ENCODE measurements at regions not wholly inside any gene's neighbourhood (a gene's known extent, or its start where the extent isn't known, plus 50 kb on each side); places are given as distances from the start of the nearest gene placed in this dataset.

DNA sequence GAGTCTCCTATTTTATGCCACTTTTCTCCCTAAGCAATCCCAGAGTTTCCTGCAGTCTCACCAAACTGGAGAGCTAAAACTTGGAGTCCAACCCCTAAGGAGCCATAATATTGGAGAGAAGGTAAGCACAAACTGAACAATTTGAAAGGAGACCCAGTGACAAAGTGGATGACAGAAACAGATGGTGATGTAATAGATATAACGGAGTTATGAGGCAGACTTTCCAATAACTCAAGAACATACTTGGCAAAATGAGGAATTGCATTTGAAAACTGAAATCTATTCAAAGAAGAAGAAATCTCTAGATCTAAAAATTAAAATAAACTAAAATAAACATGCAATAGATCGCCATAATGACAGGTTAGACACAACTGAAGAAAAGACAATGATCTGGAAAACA, 200.9 kb upstream of the MIR17HG start:
- H3K27ac ChIP-seq, result no peak overlapping the region
- POLR2A ChIA-PET (ENCODE audit: unreplicated experiment), result no interaction called here
- peaks cover 12% of the 10 kb centered on the region for H3K4me1 ChIP-seq (replicated peaks; ENCODE audit: insufficient read depth)
- no peak overlapping the region for H2AFZ ChIP-seq
- CTCF ChIA-PET, result no interaction called here
- H3K9me2 ChIP-seq (ENCODE audit: insufficient read depth), result no peaks in the 10 kb centered on the region
- no TSS peak for BruUV-seq (replicated peaks)
- no peak for TF ChIP-seq EZH2 (IDR thresholded peaks at IDR 0.05; ENCODE audit: low read depth)
- TF ChIP-seq, protein P1, sequence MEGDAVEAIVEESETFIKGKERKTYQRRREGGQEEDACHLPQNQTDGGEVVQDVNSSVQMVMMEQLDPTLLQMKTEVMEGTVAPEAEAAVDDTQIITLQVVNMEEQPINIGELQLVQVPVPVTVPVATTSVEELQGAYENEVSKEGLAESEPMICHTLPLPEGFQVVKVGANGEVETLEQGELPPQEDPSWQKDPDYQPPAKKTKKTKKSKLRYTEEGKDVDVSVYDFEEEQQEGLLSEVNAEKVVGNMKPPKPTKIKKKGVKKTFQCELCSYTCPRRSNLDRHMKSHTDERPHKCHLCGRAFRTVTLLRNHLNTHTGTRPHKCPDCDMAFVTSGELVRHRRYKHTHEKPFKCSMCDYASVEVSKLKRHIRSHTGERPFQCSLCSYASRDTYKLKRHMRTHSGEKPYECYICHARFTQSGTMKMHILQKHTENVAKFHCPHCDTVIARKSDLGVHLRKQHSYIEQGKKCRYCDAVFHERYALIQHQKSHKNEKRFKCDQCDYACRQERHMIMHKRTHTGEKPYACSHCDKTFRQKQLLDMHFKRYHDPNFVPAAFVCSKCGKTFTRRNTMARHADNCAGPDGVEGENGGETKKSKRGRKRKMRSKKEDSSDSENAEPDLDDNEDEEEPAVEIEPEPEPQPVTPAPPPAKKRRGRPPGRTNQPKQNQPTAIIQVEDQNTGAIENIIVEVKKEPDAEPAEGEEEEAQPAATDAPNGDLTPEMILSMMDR (conservative IDR thresholded peaks at IDR 0.05), result no peak
- intact Hi-C loops (cut with micrococcal nuclease; ENCODE audit: unreplicated experiment), result no loop called here
- H3K4me3 ChIP-seq, result no peak overlapping the region
- H3F3A ChIP-seq (ENCODE audit: insufficient read depth, low read depth), result no peaks in the 10 kb centered on the region
- DNase-seq, result no peak
- H3K36me3 ChIP-seq (ENCODE audit: low read depth), result no peaks in the 10 kb centered on the region
- H3K4me2 ChIP-seq, result no peak overlapping the region
- H3K9me3 ChIP-seq (ENCODE audit: insufficient read depth, low read depth), result no peaks in the 10 kb centered on the region
- no peaks in the 10 kb centered on the region; the same call in 1 of the 2 replicates for H4K20me1 ChIP-seq (ENCODE audit: insufficient read depth)
- H3K27me3 ChIP-seq (ENCODE audit: insufficient read depth, low read depth), result no peaks in the 10 kb centered on the region
- no peaks in the 10 kb centered on the region for H3K79me2 ChIP-seq (ENCODE audit: low read depth)

DNA sequence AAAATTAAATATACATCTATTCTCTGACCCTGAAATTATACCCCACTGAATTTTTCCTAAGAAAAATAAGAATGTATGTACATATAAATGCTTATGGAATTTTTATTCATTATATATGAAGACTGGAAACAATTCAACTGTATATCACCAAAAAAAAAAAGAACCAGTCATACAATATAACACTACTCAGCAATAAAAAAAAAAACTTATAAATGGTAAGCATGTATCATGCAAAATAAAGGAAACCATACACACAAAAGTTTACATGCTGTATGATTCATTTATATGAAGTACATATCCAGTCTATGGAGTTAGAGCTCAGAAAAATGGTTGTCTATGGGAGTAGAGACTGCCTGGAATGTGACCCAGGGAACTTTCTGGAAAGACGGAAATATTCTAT, 199.4 kb upstream of the MIR17HG start:
- Histone ChIP-seq H3K27ac (no peak overlapping the region), H3K4me1 (replicated peaks; ENCODE audit: insufficient read depth) (peaks cover 2% of the 10 kb centered on the region; the same call in 1 of the 2 replicates), H4K20me1 (ENCODE audit: insufficient read depth) (no peaks in the 10 kb centered on the region; the same call in 1 of the 2 replicates), H3K36me3 (ENCODE audit: low read depth) (no peaks in the 10 kb centered on the region), H3F3A (ENCODE audit: insufficient read depth, low read depth) (no peaks in the 10 kb centered on the region), H3K9me3 (ENCODE audit: insufficient read depth, low read depth) (no peaks in the 10 kb centered on the region), H3K9me2 (ENCODE audit: insufficient read depth) (no peaks in the 10 kb centered on the region), H3K4me3 (no peak overlapping the region), H2AFZ (no peak overlapping the region), H3K79me2 (ENCODE audit: low read depth) (no peaks in the 10 kb centered on the region), H3K27me3 (ENCODE audit: insufficient read depth, low read depth) (no peaks in the 10 kb centered on the region), H3K4me2 (no peak overlapping the region)
- no TSS peak for BruUV-seq (replicated peaks)
- intact Hi-C loops (cut with micrococcal nuclease; ENCODE audit: unreplicated experiment), result no loop called here
- DNase-seq, result no peak
- ChIA-PET POLR2A (ENCODE audit: unreplicated experiment) (no interaction called here), CTCF (no interaction called here)
- TF ChIP-seq, protein P1 (conservative IDR thresholded peaks at IDR 0.05), result no peak
- TF ChIP-seq EZH2 (IDR thresholded peaks at IDR 0.05; ENCODE audit: low read depth), result no peak

DNA sequence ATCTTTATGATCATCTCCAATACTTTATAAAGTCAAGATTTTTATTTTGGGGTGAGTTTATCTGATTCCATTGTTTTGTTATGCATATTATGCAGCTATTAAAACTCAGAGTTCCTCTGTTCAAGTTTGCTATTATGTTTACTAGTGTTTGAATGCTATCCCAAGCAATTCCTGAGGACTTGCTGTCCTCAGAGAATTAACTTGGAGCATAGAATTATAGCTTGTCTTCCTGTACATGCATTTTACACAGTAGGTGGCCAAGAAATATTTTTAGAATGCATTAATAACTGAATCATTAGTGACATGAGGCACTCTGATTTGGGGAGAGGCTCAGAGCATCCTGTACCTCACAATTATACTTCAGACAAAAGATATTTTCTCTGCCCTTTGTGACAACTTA, 195.6 kb upstream of the MIR17HG start:
- ChIA-PET CTCF (no interaction called here), POLR2A (ENCODE audit: unreplicated experiment) (no interaction called here)
- no peaks in the 10 kb centered on the region; the same call in 1 of the 2 replicates for H4K20me1 ChIP-seq (ENCODE audit: insufficient read depth)
- H3K27ac ChIP-seq, result no peak overlapping the region
- intact Hi-C loops (cut with micrococcal nuclease; ENCODE audit: unreplicated experiment), result no loop called here
- H3F3A ChIP-seq (ENCODE audit: insufficient read depth, low read depth), result no peaks in the 10 kb centered on the region
- H3K9me2 ChIP-seq (ENCODE audit: insufficient read depth), result no peaks in the 10 kb centered on the region
- H3K79me2 ChIP-seq (ENCODE audit: low read depth), result no peaks in the 10 kb centered on the region
- no peak for TF ChIP-seq EZH2 (IDR thresholded peaks at IDR 0.05; ENCODE audit: low read depth)
- TF ChIP-seq, protein P1 (conservative IDR thresholded peaks at IDR 0.05), result no peak
- H2AFZ ChIP-seq, result no peak overlapping the region
- no peak overlapping the region for H3K4me3 ChIP-seq
- BruUV-seq (replicated peaks), result no TSS peak
- H3K4me2 ChIP-seq, result no peak overlapping the region
- H3K27me3 ChIP-seq (ENCODE audit: insufficient read depth, low read depth), result no peaks in the 10 kb centered on the region
- no peaks in the 10 kb centered on the region for H3K9me3 ChIP-seq (ENCODE audit: insufficient read depth, low read depth)
- peaks cover 18% of the 10 kb centered on the region for H3K4me1 ChIP-seq (replicated peaks; ENCODE audit: insufficient read depth)
- no peaks in the 10 kb centered on the region for H3K36me3 ChIP-seq (ENCODE audit: low read depth)
- DNase-seq, result no peak
